IMR-90 (cell line): ENCODE measurements at regions not wholly inside any gene's neighbourhood (a gene's known extent, or its start where the extent isn't known, plus 50 kb on each side); places are given as distances from the start of the nearest gene placed in this dataset.

ENCODE experiments used
- BHLHE40 ChIP-seq: fragments of 150-350 bp; IDR thresholded peaks from 2 replicates; pipeline ENCODE4 v1.6.1; 2016; ENCODE audit warnings: mild to moderate bottlenecking, low read depth, low read length
- CTCF ChIP-seq: conservative IDR thresholded peaks from 2 replicates; pipeline ENCODE4 v1.5.1; 2012; ENCODE audit warnings: mild to moderate bottlenecking, low read depth, low read length, improper control_type of control experiment
- POLR2A ChIP-seq: IDR thresholded peaks from 2 replicates; pipeline ENCODE4 v1.6.1; 2012; ENCODE audit warnings: mild to moderate bottlenecking, low read depth, low read length
- RCOR1 ChIP-seq: IDR thresholded peaks from 2 replicates; pipeline ENCODE4 v1.6.1; 2012; ENCODE audit warnings: mild to moderate bottlenecking, low read length, improper control_type of control experiment; ENCODE audit not compliant: insufficient replicate concordance

GRCh38 chr5:118553662-118554061, 434.7 kb downstream of the DTWD2 start:
- TF ChIP-seq BHLHE40 (no peak), CTCF (no peak), POLR2A (no peak), RCOR1 (no peak)
